ENCODE measurements at regions not wholly inside any gene's neighbourhood (a gene's known extent, or its start where the extent isn't known, plus 50 kb on each side); places are given as distances from the start of the nearest gene placed in this dataset.

GRCh38 chr13:109875746-109876145, 89.4 kb upstream of the IRS2 start:
- DNase-seq (ENCODE audit: low spot score) = no peak
- no TSS peak for BruUV-seq (replicated peaks)
- no peaks in the 10 kb centered on the region for H3K4me1 ChIP-seq (ENCODE audit: insufficient read depth, low read length, poor library complexity, severe bottlenecking)
- no peak overlapping the region for H2AFZ ChIP-seq (ENCODE audit: low read length)
- no peaks in the 10 kb centered on the region for H4K20me1 ChIP-seq (ENCODE audit: insufficient read depth, low read length)
- H3K79me2 ChIP-seq (ENCODE audit: insufficient read depth, low read depth, low read length) = no peaks in the 10 kb centered on the region
- H3K9me3 ChIP-seq (ENCODE audit: low read length) = no peaks in the 10 kb centered on the region
- H3K4me3 ChIP-seq (ENCODE audit: low read depth, low read length, poor library complexity, severe bottlenecking) = no peak overlapping the region
- intact Hi-C loops (cut with micrococcal nuclease; ENCODE audit: unreplicated experiment) = no loop called here
- H3K27ac ChIP-seq (ENCODE audit: low read depth, low read length, poor library complexity, severe bottlenecking) = no peak overlapping the region
- TF ChIP-seq EZH2phosphoT487 (IDR thresholded peaks at IDR 0.05; ENCODE audit: borderline replicate concordance, low read depth, low read length) = no peak
- no peak for TF ChIP-seq CTCF (conservative IDR thresholded peaks at IDR 0.05; ENCODE audit: low read length)
- no peak overlapping the region for H3K4me2 ChIP-seq (ENCODE audit: low read length)
- H3K36me3 ChIP-seq (ENCODE audit: insufficient read depth, low read length) = no peaks in the 10 kb centered on the region
- ChIA-PET CTCF (ENCODE audit: unreplicated experiment) (no interaction called here), POLR2A (no interaction called here)
- H3K9me2 ChIP-seq (ENCODE audit: insufficient read depth, low read length) = no peaks in the 10 kb centered on the region

GRCh38 chr13:109874484-109875454, 88.4 kb upstream of the IRS2 start:
- no peaks in the 10 kb centered on the region for H3K4me1 ChIP-seq (ENCODE audit: insufficient read depth, low read length, poor library complexity, severe bottlenecking)
- BruUV-seq (replicated peaks) = no TSS peak
- no peaks in the 10 kb centered on the region for H3K9me2 ChIP-seq (ENCODE audit: insufficient read depth, low read length)
- ChIA-PET POLR2A (no interaction called here), CTCF (ENCODE audit: unreplicated experiment) (no interaction called here)
- no peaks in the 10 kb centered on the region for H3K79me2 ChIP-seq (ENCODE audit: insufficient read depth, low read depth, low read length)
- no peak overlapping the region for H2AFZ ChIP-seq (ENCODE audit: low read length)
- intact Hi-C loops (cut with micrococcal nuclease; ENCODE audit: unreplicated experiment) = no loop called here
- no peaks in the 10 kb centered on the region for H3K9me3 ChIP-seq (ENCODE audit: low read length)
- TF ChIP-seq EZH2phosphoT487 (IDR thresholded peaks at IDR 0.05; ENCODE audit: borderline replicate concordance, low read depth, low read length) = no peak
- no peak for TF ChIP-seq CTCF (conservative IDR thresholded peaks at IDR 0.05; ENCODE audit: low read length)
- no peaks in the 10 kb centered on the region for H3K36me3 ChIP-seq (ENCODE audit: insufficient read depth, low read length)
- H4K20me1 ChIP-seq (ENCODE audit: insufficient read depth, low read length) = no peaks in the 10 kb centered on the region
- H3K27ac ChIP-seq (ENCODE audit: low read depth, low read length, poor library complexity, severe bottlenecking) = no peak overlapping the region
- no peak for DNase-seq (ENCODE audit: low spot score)
- no peak overlapping the region for H3K4me3 ChIP-seq (ENCODE audit: low read depth, low read length, poor library complexity, severe bottlenecking)
- H3K4me2 ChIP-seq (ENCODE audit: low read length) = no peak overlapping the region
